Heart right ventricle (tissue), 16 donors: ENCODE measurements at regions not wholly inside any gene's neighbourhood (a gene's known extent, or its start where the extent isn't known, plus 50 kb on each side); places are given as distances from the start of the nearest gene placed in this dataset.

Experiments
- ATAC-seq, 8 donors: fragments of 200-7000 bp; cut with Tn5 transposase; one replicate each; pipeline ENCODE4 v1.9.1; 2020; ENCODE audit warnings: mild to moderate bottlenecking in 8 of 8, moderate library complexity in 8 of 8, moderate number of reproducible peaks in 1 of 8
- DNase-seq, 2 donors: peaks; one replicate each; pipeline ENCODE4 v3.0.0-alpha.2; 2020
- H3K27ac ChIP-seq, 10 donors: fragments of 200-600 bp; sonication (generic) in 2 of 10; one replicate each; pipeline versions ENCODE4 v1.5.0 to v1.8.0; 2020 to 2022; ENCODE audit warnings: mild to moderate bottlenecking in 3 of 10
- H3K27me3 ChIP-seq, 7 donors: fragments of 200-600 bp; one replicate each; pipeline ENCODE4 v1.8.0; 2021 to 2022; ENCODE audit warnings: mild to moderate bottlenecking in 2 of 7
- H3K36me3 ChIP-seq, 9 donors: fragments of 200-600 bp; sonication (generic) in 1 of 9; one replicate each; pipeline versions ENCODE4 v1.5.0 to v1.8.0; 2020 to 2022; ENCODE audit warnings: mild to moderate bottlenecking in 2 of 9
- H3K4me1 ChIP-seq, 9 donors: fragments of 200-600 bp; sonication (generic) in 1 of 9; one replicate each; pipeline versions ENCODE4 v1.5.0 to v1.8.0; 2020 to 2022; ENCODE audit warnings: mild to moderate bottlenecking in 4 of 9
- H3K4me3 ChIP-seq, 10 donors: fragments of 200-600 bp; sonication (generic) in 2 of 10; one replicate each; pipeline versions ENCODE4 v1.5.0 to v1.8.0; 2020 to 2022; ENCODE audit warnings: mild to moderate bottlenecking in 7 of 10, moderate library complexity in 2 of 10
- H3K9me3 ChIP-seq, 11 donors: fragments of 200-600 bp in 10 of 11; sonication (generic) in 2 of 11; one replicate each; pipeline versions ENCODE4 v1.5.0 to v1.8.0; 2013 to 2022; ENCODE audit warnings: mild to moderate bottlenecking in 2 of 11, control low read depth in 1 of 11, moderate library complexity in 1 of 11
- WGBS, 2 donors: extraction: QIAGEN DNeasy Blood & Tissue Kit; methylation state at CpG; one replicate each; pipeline ENCODE4 v1.1.7; 2013; ENCODE audit warnings: inconsistent platforms in 1 of 2; 5-methylcytosine and 5-hydroxymethylcytosine counted together
- intact Hi-C, 10 donors: fragments of 100-400 bp; cut with DNase I; formaldehyde crosslinking; loops; one replicate each; pipeline versions ENCODE4 v1.11.1 to v1.14.2; 2022
- TF ChIP-seq, protein P1 (sequence below), 9 donors: fragments of 200-600 bp; sonication (generic) in 2 of 9; IDR thresholded peaks; one replicate each; pipeline versions ENCODE4 v1.5.0 to v1.8.0; 2021 to 2022; ENCODE audit warnings: antibody characterized with exemption in 9 of 9, mild to moderate bottlenecking in 5 of 9, moderate library complexity in 1 of 9
- donor health status: Arrhythmogenic right ventricular cardiomyopathy.
- donor health status: ischemic (EF 13 %, LVEDD 7.1; RV severe dilation, severe dysfunction).
- donor health status: healthy with polysubstance abuse.
- donor health status: DM: no; HTN: yes; CAD: no.
- donor health status: DM: no; HTN: no; CAD: no.
- donor health status: ischemic (EF 25% LVEDD 6.9; RV normal size, moderate dysfunction).
- donor health status: ischemic (EF 25% LVEDD 5.7; RV mildly dilated, moderate dysfunction).
- donor health status: healthy.
- donor health status: DM: yes; HTN: yes; CAD: no.
- donor health status: Ischemic cardiomyopathy.
- donor health status: ischemic (EF 35%, LVEDD 5.7; RV mildly dilated, moderate dysfunction).
- donor health status: nonischemic (EF 11% LVEDD 7.7; RV severe dilation, severe dysfunction).
- donor health status: DM: yes; HTN: yes; CAD: no.
- donor health status: PGD.
- donor health status: ischemic (EF 29% LVEDD 5.4; RV normal size, mild dysfunction).
- donor health status: nonischemic (EF 23%, LVEDD 6.1; RV moderate dilation, normal function).

- Histone ChIP-seq H3K9me3 (no peaks in the 10 kb centered on the region), H3K27me3 (peaks cover 0 to 40% (median 5%) of the 10 kb centered on the region in 7 donors), H3K27ac (no peak overlapping the region), H3K4me3 (no peak overlapping the region), H3K4me1 (peaks cover 0 to 9% (median 0%) of the 10 kb centered on the region in 9 donors), H3K36me3 (no peaks in the 10 kb centered on the region)
- ATAC-seq (no peak), DNase-seq (no peak)
- intact Hi-C loops = no loop called here
- WGBS, 2 donors = 79 to 81% methylated on average over 4 of the region's 4 CpGs
- TF ChIP-seq, protein P1, sequence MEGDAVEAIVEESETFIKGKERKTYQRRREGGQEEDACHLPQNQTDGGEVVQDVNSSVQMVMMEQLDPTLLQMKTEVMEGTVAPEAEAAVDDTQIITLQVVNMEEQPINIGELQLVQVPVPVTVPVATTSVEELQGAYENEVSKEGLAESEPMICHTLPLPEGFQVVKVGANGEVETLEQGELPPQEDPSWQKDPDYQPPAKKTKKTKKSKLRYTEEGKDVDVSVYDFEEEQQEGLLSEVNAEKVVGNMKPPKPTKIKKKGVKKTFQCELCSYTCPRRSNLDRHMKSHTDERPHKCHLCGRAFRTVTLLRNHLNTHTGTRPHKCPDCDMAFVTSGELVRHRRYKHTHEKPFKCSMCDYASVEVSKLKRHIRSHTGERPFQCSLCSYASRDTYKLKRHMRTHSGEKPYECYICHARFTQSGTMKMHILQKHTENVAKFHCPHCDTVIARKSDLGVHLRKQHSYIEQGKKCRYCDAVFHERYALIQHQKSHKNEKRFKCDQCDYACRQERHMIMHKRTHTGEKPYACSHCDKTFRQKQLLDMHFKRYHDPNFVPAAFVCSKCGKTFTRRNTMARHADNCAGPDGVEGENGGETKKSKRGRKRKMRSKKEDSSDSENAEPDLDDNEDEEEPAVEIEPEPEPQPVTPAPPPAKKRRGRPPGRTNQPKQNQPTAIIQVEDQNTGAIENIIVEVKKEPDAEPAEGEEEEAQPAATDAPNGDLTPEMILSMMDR (IDR thresholded peaks at IDR 0.05) = no peak
Measured at GRCh38 chr6:1509241-1509640, 100.5 kb upstream of the FOXC1 start.

- peaks cover 0 to 35% (median 5%) of the 10 kb centered on the region in 7 donors for H3K27me3 ChIP-seq
- ATAC-seq (no peak), DNase-seq (no peak)
- no peaks in the 10 kb centered on the region for H3K9me3 ChIP-seq
- TF ChIP-seq, protein P1 (IDR thresholded peaks at IDR 0.05) = no peak
- 57 to 68% methylated on average over 3 of the region's 3 CpGs for WGBS, 2 donors
- peaks cover 0 to under 1% (median 0%) of the 10 kb centered on the region in 9 donors for H3K4me1 ChIP-seq
- no peaks in the 10 kb centered on the region for H3K36me3 ChIP-seq
- no peak overlapping the region for H3K4me3 ChIP-seq
- no peak overlapping the region for H3K27ac ChIP-seq
- intact Hi-C loops = no loop called here
Measured at GRCh38 chr6:1510239-1510638, 99.5 kb upstream of the FOXC1 start.

DNA sequence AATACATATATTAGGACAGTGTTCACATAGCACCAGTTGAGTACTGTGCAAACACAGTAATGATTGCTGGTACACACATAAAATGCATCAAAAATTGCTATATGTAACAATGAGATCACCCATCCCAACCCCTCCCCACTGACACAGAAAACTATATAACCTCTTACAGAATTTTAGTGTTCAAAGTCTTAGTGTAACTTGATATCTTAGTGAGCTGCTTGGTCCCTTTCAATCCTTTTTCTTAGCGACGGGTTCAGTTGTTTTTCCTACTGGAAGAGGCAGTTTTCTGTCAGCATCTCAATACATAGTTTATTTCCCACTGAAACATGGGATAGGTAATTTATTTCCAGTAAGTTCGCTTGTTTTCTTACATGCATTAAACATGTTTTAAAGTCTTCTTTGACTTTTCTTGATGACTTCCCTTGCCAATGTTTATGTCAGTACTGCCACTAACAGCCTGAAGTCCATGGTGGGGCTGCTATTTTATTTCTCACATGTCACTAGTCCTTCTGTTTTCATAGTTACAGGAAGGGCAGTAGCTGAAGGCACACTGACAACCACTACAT is 96.4 kb upstream of the FOXC1 start:
- intact Hi-C loops = no loop called here
- 67% methylated on average over 3 of the region's 3 CpGs for WGBS, 2 donors
- TF ChIP-seq, protein P1 (IDR thresholded peaks at IDR 0.05) = no peak

GRCh38 chr6:1514078-1514477 is 95.6 kb upstream of the FOXC1 start:
- H3K27ac ChIP-seq = no peak overlapping the region
- intact Hi-C loops = no loop called here
- no peaks in the 10 kb centered on the region for H3K4me1 ChIP-seq
- TF ChIP-seq, protein P1 (IDR thresholded peaks at IDR 0.05) = no peak
- H3K9me3 ChIP-seq = no peaks in the 10 kb centered on the region
- WGBS, 2 donors = 75 to 80% methylated on average over 3 of the region's 3 CpGs
- DNase-seq (no peak), ATAC-seq (no peak)
- no peak overlapping the region for H3K4me3 ChIP-seq
- H3K36me3 ChIP-seq = no peaks in the 10 kb centered on the region
- H3K27me3 ChIP-seq = peaks cover 0 to 16% (median 0%) of the 10 kb centered on the region in 7 donors

More for the DNA sequence above, 96.4 kb upstream of the FOXC1 start:
- H3K27me3 ChIP-seq = peaks cover 0 to 20% (median 0%) of the 10 kb centered on the region in 7 donors
- no peaks in the 10 kb centered on the region for H3K9me3 ChIP-seq
- H3K4me1 ChIP-seq = no peaks in the 10 kb centered on the region
- DNase-seq (no peak), ATAC-seq (no peak)
- no peak overlapping the region for H3K4me3 ChIP-seq
- H3K36me3 ChIP-seq = no peaks in the 10 kb centered on the region
- no peak overlapping the region for H3K27ac ChIP-seq
